Esophagus muscularis mucosa (tissue), 4 donors: ENCODE measurements at regions not wholly inside any gene's neighbourhood (a gene's known extent, or its start where the extent isn't known, plus 50 kb on each side); places are given as distances from the start of the nearest gene placed in this dataset.
"Not testable (repeated sequence)": the region's sequence is repeated elsewhere in the genome, so short reads cannot be mapped to it uniquely, and the experiment has no call there.

Experiments
- DNase-seq: peaks from one replicate; pipeline ENCODE4 v3.0.0-alpha.2; 2017; ENCODE audit errors: extremely low spot score
- H3K27ac ChIP-seq, 4 donors: fragments of 200-600 bp; sonication (generic); replicated peaks in 1 of 4; 1 replicate in 3 of 4; 2 replicates in 1 of 4; pipeline ENCODE4 v1.5.1; 2016 to 2019; ENCODE audit warnings: mild to moderate bottlenecking in 1 of 4
- H3K27me3 ChIP-seq, 4 donors: fragments of 200-600 bp; sonication (generic); one replicate each; pipeline versions ENCODE4 v1.5.1 to v1.6.0; 2016 to 2019
- H3K36me3 ChIP-seq, 4 donors: fragments of 200-600 bp; sonication (generic); one replicate each; pipeline ENCODE4 v1.5.1; 2016 to 2019
- H3K4me1 ChIP-seq, 4 donors: fragments of 200-600 bp; sonication (generic); one replicate each; pipeline ENCODE4 v1.5.1; 2016 to 2019
- H3K4me3 ChIP-seq, 4 donors: fragments of 200-600 bp; sonication (generic); 1 replicate in 2 of 4; 2 replicates in 2 of 4; pipeline ENCODE4 v1.5.1; 2016 to 2019; ENCODE audit warnings: mild to moderate bottlenecking in 4 of 4, moderate library complexity in 1 of 4
- H3K9me3 ChIP-seq, 4 donors: fragments of 200-600 bp; sonication (generic); 1 replicate in 3 of 4; 2 replicates in 1 of 4; pipeline ENCODE4 v1.5.1; 2016 to 2019
- EP300 ChIP-seq: sonication (generic); formaldehyde crosslinking; IDR thresholded peaks from one replicate; pipeline ENCODE4 v1.6.1; 2017; ENCODE audit warnings: antibody characterized with exemption
- POLR2A ChIP-seq: fragments of 450-650 bp; IDR thresholded peaks from one replicate; pipeline ENCODE4 v1.6.1; 2017; ENCODE audit warnings: antibody characterized with exemption, moderate library complexity, mild to moderate bottlenecking, low read depth
- POLR2AphosphoS5 ChIP-seq, 2 donors: sonication (generic); formaldehyde crosslinking; IDR thresholded peaks; one replicate each; pipeline ENCODE4 v1.6.1; 2017; ENCODE audit warnings: antibody characterized with exemption in 2 of 2
- WGBS: methylation state at CpG from one replicate; pipeline ENCODE4 v1.1.5; 2018; 5-methylcytosine and 5-hydroxymethylcytosine counted together
- intact Hi-C: fragments of 100-400 bp; cut with DNase I; formaldehyde crosslinking; loops from one replicate; pipeline ENCODE4 v1.15.1; 2023
- TF ChIP-seq, protein P1 (sequence below), 3 experiments: fragments of 200-600 bp in 2 of 3; fragments of 450-650 bp in 1 of 3; sonication (generic) in 2 of 3; IDR thresholded peaks; one replicate each; pipeline ENCODE4 v1.5.1; 2017 to 2019; ENCODE audit warnings: antibody characterized with exemption in 3 of 3, mild to moderate bottlenecking in 2 of 3, moderate library complexity in 1 of 3

DNA sequence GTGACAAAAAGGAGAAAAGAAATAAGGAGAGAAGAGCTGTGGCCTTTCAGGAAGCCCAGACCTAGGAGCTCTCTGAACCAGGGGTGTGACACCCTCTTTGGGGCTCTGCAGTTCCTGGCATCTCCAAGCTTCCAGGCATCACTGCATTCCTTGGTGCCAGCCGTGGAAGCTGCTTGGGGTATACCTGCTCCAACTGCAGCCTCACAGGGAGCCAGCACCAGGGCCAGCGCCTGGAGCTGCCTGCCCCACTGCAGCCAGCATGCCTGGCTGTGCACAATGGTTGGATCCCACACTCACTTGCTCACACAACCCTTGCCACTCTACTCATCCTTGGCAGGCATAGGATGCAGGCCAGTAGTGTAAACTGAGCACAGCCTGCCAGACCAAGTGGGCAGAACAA lies 242.1 kb upstream of the GJE1 start:
- Histone ChIP-seq H3K4me1 (no peaks in the 10 kb centered on the region), H3K9me3 (peaks cover 0 to 16% (median 0%) of the 10 kb centered on the region in 4 donors), H3K27ac (no peak overlapping the region), H3K36me3 (no peaks in the 10 kb centered on the region), H3K4me3 (no peak overlapping the region), H3K27me3 (no peaks in the 10 kb centered on the region)
- intact Hi-C loops = no loop called here
- no peak for TF ChIP-seq POLR2AphosphoS5 (IDR thresholded peaks at IDR 0.05)
- DNase-seq = no peak
- 100% methylated on average over 1 of the region's 2 CpGs for WGBS

DNA sequence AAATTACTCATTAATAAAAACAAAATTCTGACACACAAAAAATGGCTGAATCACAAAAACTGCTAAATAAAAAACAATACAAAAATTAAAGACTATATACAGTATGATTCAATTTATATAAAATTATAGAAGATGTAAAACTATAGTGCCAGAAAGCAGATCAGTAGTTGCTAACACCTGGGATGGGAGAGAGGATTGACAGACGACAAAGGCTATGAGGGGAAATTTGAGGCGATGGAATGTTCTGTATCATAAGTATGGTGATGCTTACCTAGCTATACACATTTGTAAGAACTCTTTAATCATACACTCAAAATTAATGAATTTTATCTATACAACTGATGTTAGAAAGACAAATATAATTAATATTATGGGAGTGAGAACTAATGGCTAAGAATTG lies 247.9 kb upstream of the GJE1 start:
- intact Hi-C loops = no loop called here
- TF ChIP-seq EP300 (no peak), POLR2A (no peak), POLR2AphosphoS5 (IDR thresholded peaks at IDR 0.05) (no peak)
- TF ChIP-seq, protein P1, sequence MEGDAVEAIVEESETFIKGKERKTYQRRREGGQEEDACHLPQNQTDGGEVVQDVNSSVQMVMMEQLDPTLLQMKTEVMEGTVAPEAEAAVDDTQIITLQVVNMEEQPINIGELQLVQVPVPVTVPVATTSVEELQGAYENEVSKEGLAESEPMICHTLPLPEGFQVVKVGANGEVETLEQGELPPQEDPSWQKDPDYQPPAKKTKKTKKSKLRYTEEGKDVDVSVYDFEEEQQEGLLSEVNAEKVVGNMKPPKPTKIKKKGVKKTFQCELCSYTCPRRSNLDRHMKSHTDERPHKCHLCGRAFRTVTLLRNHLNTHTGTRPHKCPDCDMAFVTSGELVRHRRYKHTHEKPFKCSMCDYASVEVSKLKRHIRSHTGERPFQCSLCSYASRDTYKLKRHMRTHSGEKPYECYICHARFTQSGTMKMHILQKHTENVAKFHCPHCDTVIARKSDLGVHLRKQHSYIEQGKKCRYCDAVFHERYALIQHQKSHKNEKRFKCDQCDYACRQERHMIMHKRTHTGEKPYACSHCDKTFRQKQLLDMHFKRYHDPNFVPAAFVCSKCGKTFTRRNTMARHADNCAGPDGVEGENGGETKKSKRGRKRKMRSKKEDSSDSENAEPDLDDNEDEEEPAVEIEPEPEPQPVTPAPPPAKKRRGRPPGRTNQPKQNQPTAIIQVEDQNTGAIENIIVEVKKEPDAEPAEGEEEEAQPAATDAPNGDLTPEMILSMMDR (IDR thresholded peaks at IDR 0.05) = no peak
- no peaks in the 10 kb centered on the region for H3K4me1 ChIP-seq
- no peak overlapping the region for H3K27ac ChIP-seq
- no peaks in the 10 kb centered on the region for H3K36me3 ChIP-seq
- 86% methylated on average over 2 of the region's 2 CpGs for WGBS
- H3K9me3 ChIP-seq = peaks cover 0 to 21% (median 4%) of the 10 kb centered on the region in 4 donors
- H3K27me3 ChIP-seq = no peaks in the 10 kb centered on the region
- no peak overlapping the region for H3K4me3 ChIP-seq
- no peak for DNase-seq

DNA sequence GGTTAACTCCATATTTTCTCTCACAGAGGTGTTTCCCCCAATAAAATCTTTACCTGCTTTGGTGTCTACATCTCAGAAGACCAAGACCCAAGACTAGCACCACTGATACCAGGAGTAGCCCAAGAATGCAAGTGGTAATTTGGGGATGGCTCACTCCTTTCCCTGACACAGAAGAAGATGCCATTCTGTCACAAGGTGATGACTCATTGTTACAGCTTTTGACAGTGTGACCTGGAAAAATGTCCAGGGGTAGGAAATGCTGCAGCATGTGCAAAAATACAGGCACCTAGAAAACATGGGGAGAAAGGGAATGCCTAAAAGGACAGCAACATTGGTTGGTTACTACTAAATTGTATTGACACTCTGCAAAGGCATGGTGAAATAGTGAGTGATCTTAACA lies 254.0 kb upstream of the GJE1 start:
- Histone ChIP-seq H3K9me3 (no peaks in the 10 kb centered on the region), H3K27me3 (no peaks in the 10 kb centered on the region), H3K4me1 (no peaks in the 10 kb centered on the region), H3K36me3 (no peaks in the 10 kb centered on the region), H3K4me3 (no peak overlapping the region), H3K27ac (no peak overlapping the region)
- DNase-seq = no peak
- intact Hi-C loops = no loop called here
- TF ChIP-seq POLR2AphosphoS5 (IDR thresholded peaks at IDR 0.05) = no peak
- TF ChIP-seq EP300 = no peak
- TF ChIP-seq POLR2A = no peak
- TF ChIP-seq, protein P1 (IDR thresholded peaks at IDR 0.05) = no peak

DNA sequence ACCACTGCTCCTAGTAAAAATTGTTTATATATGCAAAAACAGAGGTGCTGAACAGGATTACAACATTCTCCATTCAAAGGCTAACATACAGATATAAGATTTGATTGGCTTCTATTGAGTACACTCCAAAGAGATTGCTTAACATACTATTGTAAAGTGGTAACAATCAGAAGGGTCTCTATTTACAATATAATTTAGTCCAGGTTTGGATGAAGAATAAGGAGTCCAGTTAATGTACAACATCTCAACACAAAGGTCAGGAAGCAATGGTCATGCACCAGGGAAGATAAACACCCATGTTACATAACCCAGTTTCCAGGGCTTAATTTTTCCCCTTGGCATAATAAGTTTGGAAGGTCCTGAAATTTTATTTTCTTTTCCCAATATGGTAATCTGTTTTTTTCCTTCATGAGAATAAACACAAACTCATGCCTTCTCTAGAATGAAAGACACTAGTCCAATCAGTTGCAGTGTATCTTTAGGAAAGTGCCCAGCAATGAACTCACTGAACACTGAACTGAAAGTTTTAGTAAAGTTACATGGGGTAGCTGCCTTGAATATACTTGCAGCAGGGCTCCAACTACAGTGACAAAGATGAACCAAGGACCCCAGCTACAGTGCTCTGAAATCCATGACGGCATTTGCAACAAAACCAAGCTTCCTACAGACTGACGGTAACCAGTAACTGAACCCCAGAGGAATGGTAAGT lies 255.3 kb upstream of the GJE1 start:
- intact Hi-C loops = no loop called here
- 89% methylated on average over 2 of the region's 2 CpGs for WGBS
- no peak for DNase-seq

DNA sequence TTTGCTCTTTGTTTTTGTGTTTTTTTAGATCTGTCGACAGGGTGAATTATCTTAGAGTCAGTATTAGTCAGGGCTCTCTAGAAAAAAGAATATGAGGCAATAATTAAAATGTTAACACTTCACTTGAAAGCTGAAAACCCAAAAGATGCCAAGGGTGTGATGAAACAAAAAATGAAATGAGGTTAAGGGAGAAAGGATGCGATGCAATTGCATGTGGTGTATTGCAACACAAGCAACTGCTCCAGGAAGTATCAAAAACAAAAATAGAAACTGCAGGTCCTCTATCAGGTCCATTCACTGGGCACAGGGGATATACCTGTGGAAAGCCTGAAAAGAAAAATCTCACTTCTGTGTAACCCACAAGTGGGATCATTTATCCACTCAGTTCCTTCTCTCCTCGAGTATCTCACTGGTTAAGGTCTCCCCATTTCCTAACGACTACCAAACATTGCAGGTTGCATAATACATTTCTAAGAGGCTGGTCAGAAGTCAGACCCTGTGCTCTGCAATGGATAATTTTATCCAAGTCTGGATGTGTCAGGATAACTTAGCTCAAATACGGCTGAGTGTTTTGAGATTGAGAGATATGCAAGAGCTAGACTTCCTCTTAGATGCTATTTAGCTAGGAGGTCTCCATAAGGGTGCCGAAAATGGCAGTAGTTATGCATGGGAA lies 257.7 kb upstream of the GJE1 start:
- Histone ChIP-seq H3K9me3 (no peaks in the 10 kb centered on the region), H3K27ac (no peak overlapping the region), H3K27me3 (no peaks in the 10 kb centered on the region), H3K4me1 (no peaks in the 10 kb centered on the region), H3K36me3 (no peaks in the 10 kb centered on the region), H3K4me3 (no peak overlapping the region)
- TF ChIP-seq EP300 = no peak
- WGBS = 74% methylated on average over 6 of the region's 6 CpGs
- DNase-seq = no peak
- intact Hi-C loops = no loop called here

More for the DNA sequence above, 255.3 kb upstream of the GJE1 start:
- Histone ChIP-seq H3K9me3 (no peaks in the 10 kb centered on the region), H3K27ac (no peak overlapping the region), H3K4me3 (no peak overlapping the region), H3K36me3 (no peaks in the 10 kb centered on the region), H3K4me1 (no peaks in the 10 kb centered on the region), H3K27me3 (no peaks in the 10 kb centered on the region)
- TF ChIP-seq POLR2A (no peak), POLR2AphosphoS5 (IDR thresholded peaks at IDR 0.05) (no peak), EP300 (no peak)
- TF ChIP-seq, protein P1 (IDR thresholded peaks at IDR 0.05) = no peak

DNA sequence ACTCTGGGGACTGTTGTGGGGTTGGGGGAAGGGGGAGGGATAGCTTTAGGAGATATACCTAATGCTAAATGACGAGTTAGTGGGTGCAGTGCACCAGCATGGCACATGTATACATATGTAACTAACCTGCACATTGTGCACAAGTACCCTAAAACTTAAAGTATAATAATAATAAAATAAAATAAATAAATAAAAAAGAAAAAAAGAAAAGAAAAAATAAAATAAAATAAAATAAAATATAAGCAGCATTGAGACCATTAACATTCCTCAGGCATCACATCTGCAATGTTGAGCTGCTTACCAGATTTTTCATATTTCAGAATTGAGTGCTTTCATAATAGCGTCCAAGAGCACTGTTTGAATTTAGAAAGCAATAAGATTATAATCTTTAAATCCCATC lies 263.2 kb upstream of the GJE1 start:
- H3K27me3 ChIP-seq, H3K9me3 ChIP-seq, H3K36me3 ChIP-seq, DNase-seq, H3K27ac ChIP-seq, H3K4me3 ChIP-seq, intact Hi-C loops, H3K4me1 ChIP-seq: not testable (repeated sequence)
- WGBS = 79% methylated on average over 2 of the region's 2 CpGs
